RWPE1 (cell line): ENCODE measurements at regions not wholly inside any gene's neighbourhood (a gene's known extent, or its start where the extent isn't known, plus 50 kb on each side); places are given as distances from the start of the nearest gene placed in this dataset.
"Not testable (repeated sequence)": the region's sequence is repeated elsewhere in the genome, so short reads cannot be mapped to it uniquely, and the experiment has no call there.

Experiments used
- CTCF ChIA-PET: fragments of 350-600 bp; sonication (Branson Sonifier 250); formaldehyde crosslinking; extraction: SDS; loops from one replicate; lab custom pipeline; 2021; lab: Yijun Ruan, JAX
- POLR2A ChIA-PET: fragments of 400-600 bp; formaldehyde crosslinking; extraction: SDS; loops from one replicate; lab custom pipeline; 2020; ENCODE audit warnings: antibody characterized with exemption; ENCODE audit not compliant: low non-redundant PET; lab: Yijun Ruan, JAX
- DNase-seq: peaks from one replicate; pipeline ENCODE4 v3.0.0; 2012; ENCODE audit warnings: low spot score
- H3K27ac ChIP-seq: fragments of 450-650 bp; 2 replicates; pipeline ENCODE4 v1.5.1; 2017
- TF ChIP-seq, protein P1 (sequence below): fragments of 450-650 bp; conservative IDR thresholded peaks from 2 replicates; pipeline ENCODE4 v1.5.1; 2017; ENCODE audit warnings: low read depth, mild to moderate bottlenecking

- DNase-seq = peak; percentile 55
- TF ChIP-seq, protein P1, sequence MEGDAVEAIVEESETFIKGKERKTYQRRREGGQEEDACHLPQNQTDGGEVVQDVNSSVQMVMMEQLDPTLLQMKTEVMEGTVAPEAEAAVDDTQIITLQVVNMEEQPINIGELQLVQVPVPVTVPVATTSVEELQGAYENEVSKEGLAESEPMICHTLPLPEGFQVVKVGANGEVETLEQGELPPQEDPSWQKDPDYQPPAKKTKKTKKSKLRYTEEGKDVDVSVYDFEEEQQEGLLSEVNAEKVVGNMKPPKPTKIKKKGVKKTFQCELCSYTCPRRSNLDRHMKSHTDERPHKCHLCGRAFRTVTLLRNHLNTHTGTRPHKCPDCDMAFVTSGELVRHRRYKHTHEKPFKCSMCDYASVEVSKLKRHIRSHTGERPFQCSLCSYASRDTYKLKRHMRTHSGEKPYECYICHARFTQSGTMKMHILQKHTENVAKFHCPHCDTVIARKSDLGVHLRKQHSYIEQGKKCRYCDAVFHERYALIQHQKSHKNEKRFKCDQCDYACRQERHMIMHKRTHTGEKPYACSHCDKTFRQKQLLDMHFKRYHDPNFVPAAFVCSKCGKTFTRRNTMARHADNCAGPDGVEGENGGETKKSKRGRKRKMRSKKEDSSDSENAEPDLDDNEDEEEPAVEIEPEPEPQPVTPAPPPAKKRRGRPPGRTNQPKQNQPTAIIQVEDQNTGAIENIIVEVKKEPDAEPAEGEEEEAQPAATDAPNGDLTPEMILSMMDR = no peak
- H3K27ac ChIP-seq = peak overlapping the region; percentile 70
- ChIA-PET CTCF (no interaction called here), POLR2A (no interaction called here)
These were observed 160.9 kb upstream of the EEA1 start for GRCh38 chr12:93089805-93090569.

DNA sequence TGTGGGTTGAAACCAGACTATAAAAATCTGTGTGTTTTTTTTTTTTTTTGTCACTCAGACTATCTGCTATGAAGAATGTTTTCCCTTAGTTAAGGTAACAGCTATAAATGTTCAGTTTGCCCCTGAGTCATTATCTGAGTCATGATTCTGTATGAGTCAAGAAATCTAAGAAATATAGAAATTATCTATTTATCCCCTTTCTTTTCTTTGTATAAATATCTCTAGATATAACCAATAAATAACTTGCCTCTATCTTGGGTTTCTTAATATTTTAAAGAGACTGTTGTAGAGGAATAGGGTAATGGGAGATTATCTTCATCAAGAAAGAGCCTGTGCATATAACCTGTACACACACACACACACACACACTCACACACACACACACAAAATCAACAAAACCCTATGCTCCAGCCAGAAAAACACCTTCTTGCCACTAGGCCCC is 161.7 kb upstream of the EEA1 start:
- DNase-seq = peak; percentile 66
- POLR2A ChIA-PET = interaction anchor here (0.5 kb wide), 1 partner anchor 17 kb away, joined by 3 read pairs; no protein-coding TSS in a partner anchor
- CTCF ChIA-PET = no interaction called here
- TF ChIP-seq, protein P1 = no peak
- no peak overlapping the region for H3K27ac ChIP-seq

DNA sequence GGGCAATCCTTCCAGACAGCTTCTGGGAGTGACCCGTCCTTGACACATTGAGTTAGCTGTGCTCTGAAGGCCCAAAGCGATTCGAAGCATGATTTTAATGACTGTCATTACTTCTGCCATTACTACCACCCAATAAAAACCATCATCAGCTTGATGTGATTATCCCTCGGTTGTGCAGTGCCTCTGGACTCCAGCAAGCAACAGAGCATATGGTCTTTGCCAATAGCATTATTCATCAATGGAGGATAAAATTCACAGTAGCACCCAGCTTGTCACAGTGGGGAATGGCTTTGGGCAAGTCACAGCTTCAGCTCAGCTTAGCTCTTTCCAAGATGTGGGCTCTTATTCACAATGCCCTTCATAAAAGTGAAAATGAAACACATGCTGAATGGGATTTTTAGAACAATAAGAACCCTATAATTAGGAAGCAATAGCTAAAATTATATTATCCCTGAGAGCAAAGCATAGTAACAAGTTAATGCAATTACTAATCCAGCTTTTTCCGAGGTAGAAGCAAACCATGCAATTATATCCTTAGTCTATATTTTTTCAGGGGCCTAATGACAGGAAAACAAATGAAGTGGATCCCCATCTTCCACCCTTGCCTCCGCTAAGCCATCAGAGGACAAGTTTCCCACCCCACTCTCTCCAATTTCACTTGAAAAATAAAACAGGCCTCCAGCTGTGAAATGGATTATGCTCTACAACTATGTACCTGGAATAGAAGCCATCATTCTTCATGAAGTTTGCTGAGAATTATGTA is 163.0 kb upstream of the EEA1 start:
- CTCF ChIA-PET = interaction anchor here (0.6 kb wide), 1 partner anchor 95 kb away, joined by 5 read pairs; no protein-coding TSS in a partner anchor
- DNase-seq = no peak
- POLR2A ChIA-PET = no interaction called here

GRCh38 chr12:93092649-93092945 is 163.5 kb upstream of the EEA1 start:
- ChIA-PET CTCF (no interaction called here), POLR2A (no interaction called here)
- TF ChIP-seq, protein P1 = no peak
- no peak overlapping the region for H3K27ac ChIP-seq
- DNase-seq = no peak

More for the DNA sequence above, 163.0 kb upstream of the EEA1 start:
- TF ChIP-seq, protein P1 = no peak
- no peak overlapping the region for H3K27ac ChIP-seq

GRCh38 chr12:93093243-93093642 is 164.1 kb upstream of the EEA1 start:
- CTCF ChIA-PET = no interaction called here
- POLR2A ChIA-PET = no interaction called here
- no peak for DNase-seq
- TF ChIP-seq, protein P1 = no peak
- no peak overlapping the region for H3K27ac ChIP-seq

- H3K27ac ChIP-seq, POLR2A ChIA-PET, DNase-seq: not testable (repeated sequence)
- CTCF ChIA-PET = interaction anchor here (0.6 kb wide), 1 partner anchor 25 kb away, joined by 3 read pairs; no protein-coding TSS in a partner anchor
These were observed 165.1 kb upstream of the EEA1 start for GRCh38 chr12:93094222-93094621.
